GM12878 (cell line): ENCODE measurements at regions not wholly inside any gene's neighbourhood (a gene's known extent, or its start where the extent isn't known, plus 50 kb on each side); places are given as distances from the start of the nearest gene placed in this dataset.

ENCODE experiments used
- ATAC-seq: fragments of 200-7000 bp; cut with Tn5 transposase; 3 replicates; pipeline ENCODE4 v1.9.1; 2020; ENCODE audit warnings: mild to moderate bottlenecking, moderate library complexity
- BruUV-seq: library from RNA; stranded (reverse); fragments of 400-500 nt; replicated peaks from 2 replicates; lab custom pipeline; 2021; lab: Mats Ljungman, UMichigan
- CTCF ChIA-PET: fragments of 300-600 bp; sonication (Branson Sonifier 250); formaldehyde crosslinking; extraction: SDS; loops from one replicate; lab custom pipeline; 2021; ENCODE audit warnings: inconsistent platforms; lab: Yijun Ruan, JAX
- POLR2A ChIA-PET: fragments of 350-600 bp; formaldehyde crosslinking; extraction: SDS; loops from one replicate; lab custom pipeline; 2021; ENCODE audit warnings: inconsistent platforms; lab: Charles Lee
- RAD21 ChIA-PET: fragments of 300-600 bp; sonication (Branson Sonifier 250); formaldehyde crosslinking; loops from one replicate; lab custom pipeline; 2023; ENCODE audit warnings: antibody characterized with exemption; ENCODE audit not compliant: unreplicated experiment; lab: Charles Lee
- SMC1A ChIA-PET: fragments of 300-600 bp; sonication (Branson Sonifier 250); formaldehyde crosslinking; loops from one replicate; lab custom pipeline; 2023; ENCODE audit not compliant: unreplicated experiment, uncharacterized antibody; lab: Charles Lee
- DNase-seq: peaks from one replicate; pipeline ENCODE4 v3.0.0-alpha.2; 2011; ENCODE audit warnings: low read depth, low spot score
- FAIRE-seq: peaks from 3 replicates; lab custom pipeline; 2011; peaks lifted over from hg19 to GRCh38; lab: Jason Lieb, UNC
- H2AFZ ChIP-seq: 2 replicates; pipeline ENCODE4 v1.6.0; 2011; ENCODE audit warnings: low read depth, low read length, control low read depth; ENCODE audit not compliant: control insufficient read depth
- H3K27ac ChIP-seq: 2 replicates; pipeline ENCODE4 v1.5.1; 2011; ENCODE audit warnings: control low read depth; ENCODE audit not compliant: control insufficient read depth, insufficient read depth
- H3K27me3 ChIP-seq, 2 experiments: replicated peaks in 1 of 2; 2 replicates each; pipeline versions ENCODE4 v1.6.0 to v1.6.1; 2011; ENCODE audit warnings: low read length in 1 of 2; ENCODE audit not compliant: control insufficient read depth in 2 of 2, insufficient read depth in 2 of 2
- H3K36me3 ChIP-seq, 2 experiments: 2 replicates each; pipeline ENCODE4 v1.5.1; 2011; ENCODE audit warnings: low read length in 1 of 2; ENCODE audit not compliant: control insufficient read depth in 2 of 2, insufficient read depth in 2 of 2
- H3K4me1 ChIP-seq: 2 replicates; pipeline ENCODE4 v1.6.1; 2011; ENCODE audit warnings: mild to moderate bottlenecking, low read length, moderate library complexity, mixed read lengths; ENCODE audit not compliant: control insufficient read depth, insufficient read depth
- H3K4me2 ChIP-seq: 2 replicates; pipeline ENCODE4 v1.6.0; 2011; ENCODE audit warnings: control low read depth; ENCODE audit not compliant: control insufficient read depth, insufficient read depth
- H3K4me3 ChIP-seq: fragments of 200-600 bp; sonication (generic); 2 replicates; pipeline ENCODE4 v1.5.1; 2016
- H3K79me2 ChIP-seq: 2 replicates; pipeline ENCODE4 v1.6.0; 2011; ENCODE audit warnings: low read length; ENCODE audit not compliant: control insufficient read depth, insufficient read depth
- H3K9ac ChIP-seq: 2 replicates; pipeline ENCODE4 v1.8.0; 2011; ENCODE audit warnings: low read length, control low read depth, mixed read lengths; ENCODE audit not compliant: control insufficient read depth, insufficient read depth
- H3K9me3 ChIP-seq: replicated peaks from 3 replicates; pipeline ENCODE4 v1.5.1; 2011; ENCODE audit warnings: mild to moderate bottlenecking, low read length; ENCODE audit not compliant: control insufficient read depth, insufficient read depth
- H4K20me1 ChIP-seq: 2 replicates; pipeline ENCODE4 v1.6.0; 2011; ENCODE audit not compliant: control insufficient read depth, insufficient read depth
- ATF7 ChIP-seq: fragments of 450-650 bp; IDR thresholded peaks from 2 replicates; pipeline ENCODE4 v1.6.1; 2016; ENCODE audit warnings: low read depth, mild to moderate bottlenecking
- HDAC6 ChIP-seq: fragments of 200-600 bp; sonication (generic); IDR thresholded peaks from one replicate; pipeline ENCODE4 v1.8.0; 2017; ENCODE audit warnings: antibody characterized with exemption; ENCODE audit not compliant: unreplicated experiment
- IKZF2 ChIP-seq, 2 experiments: fragments of 450-650 bp; IDR thresholded peaks; 2 replicates each; pipeline ENCODE4 v1.6.1; 2017; ENCODE audit warnings: mild to moderate bottlenecking in 2 of 2, moderate library complexity in 2 of 2
- MEF2B ChIP-seq: fragments of 450-650 bp; IDR thresholded peaks from 2 replicates; pipeline ENCODE4 v1.6.1; 2018; ENCODE audit warnings: mild to moderate bottlenecking, moderate library complexity; ENCODE audit not compliant: partially characterized antibody, poor library complexity, severe bottlenecking
- MTA2 ChIP-seq: fragments of 450-650 bp; IDR thresholded peaks from 2 replicates; pipeline ENCODE4 v1.6.1; 2016; ENCODE audit warnings: low read depth, mild to moderate bottlenecking, moderate library complexity
- MYB ChIP-seq: fragments of 150-350 bp; IDR thresholded peaks from 2 replicates; pipeline ENCODE4 v1.6.1; 2014; ENCODE audit warnings: mild to moderate bottlenecking, low read depth, low read length, borderline replicate concordance
- NFIC ChIP-seq: IDR thresholded peaks from 2 replicates; pipeline ENCODE4 v1.6.1; 2012; ENCODE audit warnings: low read depth, mild to moderate bottlenecking, inconsistent platforms, low read length, moderate library complexity
- POU2F2 ChIP-seq: IDR thresholded peaks from 3 replicates; pipeline ENCODE4 v1.6.1; 2011; ENCODE audit warnings: low read depth, mild to moderate bottlenecking, low read length, borderline replicate concordance
- ZSCAN29 ChIP-seq: fragments of 450-650 bp; IDR thresholded peaks from 2 replicates; pipeline ENCODE4 v1.6.1; 2017; ENCODE audit warnings: mild to moderate bottlenecking, moderate library complexity
- WGBS: methylation state at CpG from one replicate; pipeline ENCODE4 v1.1.6; 2016; ENCODE audit warnings: low lambda C conversion rate; ENCODE audit not compliant: insufficient replicate concordance, insufficient coverage; ENCODE audit errors: missing lambda C conversion rate; 5-methylcytosine and 5-hydroxymethylcytosine counted together
- in situ Hi-C: fragments of 300-500 bp; cut with MboI; formaldehyde crosslinking; loops from 9 replicates; pipeline ENCODE4 v1.14.3; 2018; ENCODE audit warnings: mixed read lengths
- intact Hi-C: fragments of 100-400 bp; cut with micrococcal nuclease; formaldehyde crosslinking; loops from one replicate; pipeline ENCODE4 v1.14.2; 2022; ENCODE audit not compliant: unreplicated experiment
- TF ChIP-seq, protein P1 (sequence below): fragments of 450-650 bp; IDR thresholded peaks from 2 replicates; pipeline ENCODE4 v1.6.1; 2018; ENCODE audit warnings: mild to moderate bottlenecking, low read depth, moderate library complexity; ENCODE audit not compliant: partially characterized antibody

DNA sequence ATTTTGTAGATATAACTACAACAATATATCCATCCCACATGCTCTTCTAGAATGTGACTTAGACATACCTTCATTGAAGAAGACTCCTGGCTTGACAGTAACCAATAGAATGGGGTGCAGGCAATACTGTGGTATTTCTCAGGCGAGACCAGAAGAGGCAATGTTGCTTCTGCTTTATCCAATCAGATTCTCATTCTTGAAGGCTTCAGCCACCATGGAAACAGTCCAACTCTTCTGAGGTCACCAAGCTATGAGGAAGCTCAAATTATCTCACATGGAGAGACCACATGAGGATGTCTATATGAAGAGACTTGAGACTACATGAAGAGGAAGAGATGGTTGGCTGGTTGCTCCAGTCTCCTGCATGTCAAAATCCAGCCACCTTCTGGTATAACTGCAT lies 469.9 kb downstream of the PCDH10 start:
- in situ Hi-C loops, result no loop called here
- H3K4me3 ChIP-seq, result no peak overlapping the region
- no peaks in the 10 kb centered on the region for H4K20me1 ChIP-seq
- FAIRE-seq, result no peak
- TF ChIP-seq HDAC6 (no peak), POU2F2 (no peak), MYB (no peak), IKZF2 (IDR thresholded peaks at IDR 0.05) (no peak), MEF2B (no peak), ZSCAN29 (no peak), MTA2 (no peak), ATF7 (no peak), NFIC (no peak)
- TF ChIP-seq, protein P1, sequence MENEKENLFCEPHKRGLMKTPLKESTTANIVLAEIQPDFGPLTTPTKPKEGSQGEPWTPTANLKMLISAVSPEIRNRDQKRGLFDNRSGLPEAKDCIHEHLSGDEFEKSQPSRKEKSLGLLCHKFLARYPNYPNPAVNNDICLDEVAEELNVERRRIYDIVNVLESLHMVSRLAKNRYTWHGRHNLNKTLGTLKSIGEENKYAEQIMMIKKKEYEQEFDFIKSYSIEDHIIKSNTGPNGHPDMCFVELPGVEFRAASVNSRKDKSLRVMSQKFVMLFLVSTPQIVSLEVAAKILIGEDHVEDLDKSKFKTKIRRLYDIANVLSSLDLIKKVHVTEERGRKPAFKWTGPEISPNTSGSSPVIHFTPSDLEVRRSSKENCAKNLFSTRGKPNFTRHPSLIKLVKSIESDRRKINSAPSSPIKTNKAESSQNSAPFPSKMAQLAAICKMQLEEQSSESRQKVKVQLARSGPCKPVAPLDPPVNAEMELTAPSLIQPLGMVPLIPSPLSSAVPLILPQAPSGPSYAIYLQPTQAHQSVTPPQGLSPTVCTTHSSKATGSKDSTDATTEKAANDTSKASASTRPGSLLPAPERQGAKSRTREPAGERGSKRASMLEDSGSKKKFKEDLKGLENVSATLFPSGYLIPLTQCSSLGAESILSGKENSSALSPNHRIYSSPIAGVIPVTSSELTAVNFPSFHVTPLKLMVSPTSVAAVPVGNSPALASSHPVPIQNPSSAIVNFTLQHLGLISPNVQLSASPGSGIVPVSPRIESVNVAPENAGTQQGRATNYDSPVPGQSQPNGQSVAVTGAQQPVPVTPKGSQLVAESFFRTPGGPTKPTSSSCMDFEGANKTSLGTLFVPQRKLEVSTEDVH, result no peak
- TF ChIP-seq, all 136 proteins: peak for 0
- intact Hi-C loops, result no loop called here
- Histone ChIP-seq H3K9ac (no peak overlapping the region), H3K27me3 (no peaks in the 10 kb centered on the region), H3K4me1 (no peaks in the 10 kb centered on the region), H3K36me3 (no peaks in the 10 kb centered on the region), H2AFZ (no peak overlapping the region), H3K79me2 (no peaks in the 10 kb centered on the region), H3K4me2 (no peak overlapping the region), H3K9me3 (no peaks in the 10 kb centered on the region), H3K27ac (no peak overlapping the region)
- ChIA-PET SMC1A (no interaction called here), CTCF (no interaction called here), RAD21 (no interaction called here), POLR2A (no interaction called here)
- DNase-seq (no peak), ATAC-seq (no peak)
- WGBS, result 20% methylated on average over 1 of the region's 1 CpG
- BruUV-seq, result no TSS peak
